ENCODE measurements at regions not wholly inside any gene's neighbourhood (a gene's known extent, or its start where the extent isn't known, plus 50 kb on each side); places are given as distances from the start of the nearest gene placed in this dataset.

DNA sequence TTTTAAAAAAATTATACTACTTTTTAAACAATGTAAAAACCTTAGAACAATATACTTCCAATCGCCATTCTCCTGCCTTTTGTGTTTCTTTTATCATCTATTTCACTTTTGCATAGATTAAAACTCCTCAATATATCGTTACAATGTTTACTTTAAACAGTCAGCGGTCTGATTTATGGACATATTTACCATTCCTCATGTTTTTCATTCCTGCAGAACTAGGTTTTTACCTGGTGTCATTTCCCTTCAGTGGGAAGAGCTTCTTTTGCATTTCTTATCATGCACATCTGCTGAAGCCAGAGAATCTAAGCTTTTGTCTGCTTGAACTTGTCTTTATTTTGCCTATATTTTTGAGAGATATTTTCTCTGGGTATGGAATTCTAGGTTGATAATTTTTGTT, 277.4 kb upstream of the PLXNA2 start:
- no peak for DNase-seq

DNA sequence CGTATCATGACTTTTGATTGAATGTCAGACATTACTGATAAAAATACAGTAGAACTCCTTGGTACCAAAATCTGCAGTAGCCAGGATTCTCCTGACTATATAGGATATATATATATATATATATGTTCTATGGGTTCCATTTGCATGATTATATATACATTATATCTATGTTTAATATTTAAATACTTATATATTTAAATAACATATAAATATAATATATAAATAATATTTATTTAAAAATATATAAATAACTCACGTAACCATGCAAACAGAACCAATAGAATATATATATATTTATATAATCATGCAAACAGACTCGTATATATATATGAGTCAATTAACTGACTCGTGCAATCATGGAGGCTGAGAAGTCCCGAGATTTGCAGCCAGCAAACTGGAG, 278.8 kb upstream of the PLXNA2 start:
- no peak for DNase-seq

DNA sequence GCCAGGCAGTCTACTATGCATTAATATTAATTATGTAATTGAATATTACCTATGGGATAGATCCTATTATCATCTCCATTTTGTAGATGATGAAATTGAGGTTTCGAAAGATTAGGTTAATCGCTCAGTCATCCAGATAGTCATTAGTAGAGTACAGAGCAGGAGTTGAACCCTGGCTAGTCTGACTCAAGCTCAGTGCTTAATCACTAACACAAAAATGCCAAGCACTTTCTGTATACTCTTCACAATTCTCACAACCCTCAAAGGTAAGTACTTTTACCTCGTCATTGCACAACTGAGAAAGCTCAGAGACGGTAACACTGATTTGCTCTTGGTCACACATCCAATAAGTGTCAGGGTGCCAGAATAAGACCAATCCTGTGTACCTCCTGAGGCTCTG, 280.2 kb upstream of the PLXNA2 start:
- no peak for DNase-seq

DNA sequence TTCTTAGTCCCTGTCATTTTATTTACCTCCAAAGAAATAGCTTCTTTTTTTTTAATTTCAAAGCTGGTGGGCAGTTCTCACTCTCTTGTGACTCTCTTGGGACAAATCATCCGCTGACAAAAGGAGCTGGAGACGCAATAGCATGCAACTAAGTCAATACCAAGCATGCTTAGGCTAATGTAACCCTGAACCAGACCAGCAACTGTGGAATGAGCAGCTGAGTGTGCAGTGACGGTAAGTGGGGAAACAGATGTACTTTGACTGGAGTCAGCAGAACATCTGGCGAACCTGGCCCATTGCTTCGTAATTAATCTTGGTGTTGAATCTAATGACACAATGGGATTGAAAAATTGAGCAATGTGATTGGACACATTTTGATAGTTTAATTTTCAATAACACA, 280.7 kb upstream of the PLXNA2 start:
- no peak for DNase-seq

DNA sequence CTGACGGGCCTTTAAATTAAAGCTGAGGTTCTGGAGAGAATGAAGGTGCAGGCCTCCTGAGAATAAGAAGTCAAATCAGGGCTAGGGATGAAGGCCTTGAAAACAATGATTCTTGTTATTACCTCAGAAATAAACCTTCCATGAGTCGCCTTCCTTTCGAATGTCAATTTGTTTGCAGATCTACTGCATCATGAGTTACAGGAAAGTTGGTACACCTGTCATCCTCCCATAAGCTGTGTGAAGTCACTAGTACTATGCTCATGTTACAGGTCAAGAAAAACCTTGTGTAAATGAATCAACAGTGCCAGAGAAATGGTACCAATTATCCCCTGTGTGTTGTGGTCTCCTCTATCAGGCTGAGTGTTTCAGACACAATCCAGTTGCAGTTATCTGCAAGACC, 281.2 kb upstream of the PLXNA2 start:
- no peak for DNase-seq

DNA sequence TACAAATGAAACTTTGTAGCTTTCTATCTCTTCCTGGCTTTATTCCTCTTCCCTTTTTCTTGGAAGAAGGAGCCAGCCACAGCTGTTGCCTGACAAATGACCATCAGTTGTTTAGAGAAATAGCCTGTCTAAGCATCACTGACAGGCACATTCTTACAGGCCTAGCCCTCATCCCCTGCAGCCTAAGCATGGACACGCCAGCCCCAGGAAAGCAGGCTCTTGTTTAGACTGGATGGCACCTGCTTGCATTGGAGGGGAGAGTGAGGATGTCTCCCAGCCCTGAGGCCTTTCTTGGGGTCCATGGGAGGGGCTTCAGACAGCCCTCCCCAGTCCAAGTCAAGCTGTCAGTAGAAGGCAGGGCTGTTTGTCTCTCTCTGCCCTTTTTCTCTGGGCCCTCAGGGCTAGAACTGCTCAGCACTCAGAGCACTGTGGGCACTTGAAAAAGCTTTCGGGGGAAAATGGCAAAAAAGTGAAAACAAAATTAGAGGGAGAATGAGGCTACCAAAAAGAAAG, 282.5 kb upstream of the PLXNA2 start:
- DNase-seq, result no peak

DNA sequence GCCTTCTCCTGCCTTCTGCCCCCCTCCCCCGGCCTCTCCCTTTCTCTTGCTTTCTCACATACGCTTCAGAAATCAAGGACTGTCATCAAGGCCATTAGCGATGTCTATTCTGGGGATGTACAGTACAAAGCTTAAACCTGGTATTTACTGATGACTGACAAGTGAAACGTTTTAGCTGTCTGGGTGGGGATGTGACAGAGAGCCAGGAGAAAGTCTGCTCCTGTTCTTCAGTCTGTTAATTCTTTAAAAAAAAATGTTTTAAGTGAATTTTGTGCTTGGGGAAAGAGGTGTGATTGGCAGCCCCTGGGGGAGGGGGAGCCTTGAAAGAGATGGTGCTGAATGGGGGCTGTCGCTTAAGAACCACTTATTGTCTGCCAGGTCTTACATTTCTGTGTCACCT, 283.0 kb upstream of the PLXNA2 start:
- no peak for DNase-seq

DNA sequence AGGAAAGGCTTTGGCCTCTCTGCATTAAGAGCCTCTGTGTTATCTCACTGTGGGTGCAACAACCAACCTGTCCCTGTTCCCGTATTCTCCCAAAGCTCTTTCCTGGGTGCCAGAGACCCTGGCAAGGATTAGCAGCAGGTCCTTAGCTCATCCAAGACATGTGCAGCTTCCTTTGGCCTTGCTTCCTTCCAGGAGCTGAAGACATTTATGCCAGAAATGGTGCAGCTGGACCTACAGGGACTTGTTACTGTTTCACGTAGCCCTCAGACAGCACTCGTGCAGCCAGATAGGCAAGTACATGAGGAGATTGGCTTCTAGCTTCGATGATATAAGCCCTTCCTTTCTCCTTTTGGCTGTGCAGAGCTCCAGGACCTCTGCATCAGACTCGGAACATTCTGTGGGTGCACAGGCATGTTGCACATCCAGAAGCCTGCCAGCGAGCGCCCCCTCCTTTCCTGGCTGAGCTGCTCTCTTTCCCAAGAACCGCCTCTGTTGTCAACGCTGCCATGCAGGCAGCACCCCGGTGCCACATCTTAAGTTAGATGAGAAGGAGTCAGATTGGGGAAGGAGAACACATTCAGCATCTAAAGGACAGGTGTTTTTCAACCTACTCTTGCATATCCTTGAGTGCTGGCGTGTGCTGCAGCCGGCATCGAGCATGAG, 284.5 kb upstream of the PLXNA2 start:
- DNase-seq, result no peak

DNA sequence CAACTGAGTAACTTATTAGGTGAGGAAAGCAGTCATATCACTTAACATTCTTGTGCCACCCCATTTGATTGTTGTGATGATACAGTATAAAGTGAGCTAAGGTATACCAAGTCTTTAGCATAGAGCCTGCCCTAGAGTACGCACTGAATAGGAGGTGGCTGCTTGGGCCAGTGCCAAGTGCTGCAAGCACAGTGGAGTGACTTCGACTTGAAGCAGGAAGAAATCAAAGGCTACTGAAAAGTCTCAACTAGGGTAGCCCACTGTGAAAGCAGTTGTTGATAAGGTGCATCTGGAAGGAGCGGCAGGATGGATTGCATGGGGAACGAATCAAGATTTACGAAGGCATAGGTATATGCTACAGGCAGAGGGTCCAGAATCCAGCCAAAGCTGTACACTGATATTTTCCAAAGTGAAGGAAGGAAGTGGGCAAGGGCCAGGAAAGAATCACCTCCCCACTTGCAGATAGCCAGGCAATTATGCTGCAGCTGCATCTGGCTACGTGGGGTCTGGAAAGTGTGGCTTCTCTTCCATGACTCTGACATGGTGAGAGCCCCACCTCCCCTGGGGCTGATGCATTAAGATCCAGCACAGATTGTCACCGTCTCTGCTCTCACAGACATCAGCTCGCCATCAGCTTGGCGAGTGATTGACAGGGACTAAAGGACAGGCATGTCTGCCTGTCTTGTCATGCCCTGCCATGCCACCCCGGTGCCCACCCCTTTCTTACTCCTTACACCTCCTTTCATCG, 287.0 kb upstream of the PLXNA2 start:
- DNase-seq, result no peak

DNA sequence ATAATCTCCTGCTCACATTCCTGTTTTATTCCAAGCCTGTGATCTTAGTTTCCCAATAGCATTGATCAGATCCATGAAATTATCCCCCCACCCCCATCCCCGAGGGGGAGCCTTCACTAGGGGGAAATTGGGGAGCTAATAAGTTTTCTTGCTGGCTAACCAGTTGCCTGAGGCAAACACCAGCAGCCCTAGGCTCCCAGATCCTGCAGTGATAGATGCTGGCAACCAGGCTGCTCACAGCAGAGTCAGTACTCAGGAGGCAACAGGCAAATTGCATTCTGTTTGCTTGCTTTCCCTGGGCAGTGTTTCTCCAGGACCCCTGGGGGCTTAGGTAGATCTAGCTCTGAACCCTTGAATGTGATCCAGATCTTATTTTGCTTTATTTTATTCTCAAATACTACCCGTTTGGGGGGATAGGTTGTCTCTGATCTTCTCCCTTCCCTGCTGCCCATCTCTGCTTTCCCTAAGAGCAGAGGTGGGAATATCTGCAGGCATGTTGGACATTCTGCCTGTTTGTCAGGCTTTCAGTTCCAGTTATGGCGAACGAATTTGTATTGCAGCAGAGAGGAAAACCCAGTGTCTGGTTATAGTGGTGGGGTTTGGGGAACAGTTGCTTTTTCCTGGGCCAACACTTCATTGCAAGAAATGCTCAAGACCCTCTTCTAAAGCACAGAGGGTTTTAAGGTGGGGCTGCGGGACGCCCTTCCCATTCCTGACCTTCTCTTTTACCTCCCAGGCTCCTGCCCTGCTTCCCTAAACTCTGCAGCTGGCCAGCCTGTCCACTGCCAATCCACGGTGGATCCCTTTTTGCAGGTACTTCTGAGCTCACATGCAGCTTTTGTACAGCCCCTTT, 289.8 kb upstream of the PLXNA2 start:
- no peak for DNase-seq

DNA sequence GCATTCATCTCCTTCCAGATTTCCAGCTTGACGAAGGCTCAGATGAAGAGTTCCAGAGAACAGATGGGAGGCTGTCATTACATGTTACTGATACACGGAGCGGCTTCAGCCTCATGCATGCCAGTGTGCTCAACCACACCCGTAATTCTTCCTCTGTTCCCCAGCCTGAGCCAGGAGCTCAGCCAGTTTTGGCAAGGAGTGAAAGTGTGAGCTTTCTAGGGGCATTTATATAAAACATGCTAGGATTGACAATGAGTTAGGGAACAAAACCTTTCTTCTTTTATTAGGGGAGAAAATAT, 290.4 kb upstream of the PLXNA2 start:
- DNase-seq, result no peak

DNA sequence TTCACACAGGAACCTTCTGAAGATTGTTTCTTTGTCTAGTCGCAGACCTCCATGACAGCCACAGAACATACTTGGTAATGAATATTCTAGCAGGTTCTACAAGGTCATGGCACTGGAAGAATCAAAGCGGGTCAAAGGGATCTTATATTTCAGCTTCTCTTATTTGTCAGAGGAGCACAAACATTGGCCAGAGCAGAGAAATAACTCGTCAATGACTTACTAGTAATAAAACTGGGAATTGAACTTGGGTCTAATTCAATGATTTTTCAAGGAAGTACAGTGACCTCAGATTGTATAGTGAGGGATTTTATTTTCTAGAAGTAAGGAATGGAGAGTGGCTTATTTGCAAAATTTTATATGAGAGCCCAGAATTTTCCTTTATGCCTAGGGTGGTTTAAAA, 290.8 kb upstream of the PLXNA2 start:
- no peak for DNase-seq

DNA sequence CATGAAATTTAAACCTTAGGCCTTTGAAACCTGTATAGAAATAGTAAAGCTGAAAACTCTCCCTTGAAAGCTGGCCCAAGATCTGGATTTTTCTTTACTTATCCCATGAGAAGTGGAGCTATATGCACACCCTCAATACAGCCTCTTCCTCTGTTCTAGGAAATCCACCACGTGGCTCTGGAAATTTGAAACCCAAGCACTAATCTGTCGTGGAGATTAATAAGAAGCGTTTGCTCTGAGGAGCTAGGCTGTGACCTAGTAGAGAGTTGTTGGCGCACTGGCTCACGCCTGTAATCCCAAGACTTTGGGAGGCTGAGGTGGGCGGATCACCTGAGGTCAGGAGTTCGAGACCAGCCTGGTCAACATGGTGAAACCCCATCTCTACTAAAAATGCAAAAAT, 291.3 kb upstream of the PLXNA2 start:
- no peak for DNase-seq

DNA sequence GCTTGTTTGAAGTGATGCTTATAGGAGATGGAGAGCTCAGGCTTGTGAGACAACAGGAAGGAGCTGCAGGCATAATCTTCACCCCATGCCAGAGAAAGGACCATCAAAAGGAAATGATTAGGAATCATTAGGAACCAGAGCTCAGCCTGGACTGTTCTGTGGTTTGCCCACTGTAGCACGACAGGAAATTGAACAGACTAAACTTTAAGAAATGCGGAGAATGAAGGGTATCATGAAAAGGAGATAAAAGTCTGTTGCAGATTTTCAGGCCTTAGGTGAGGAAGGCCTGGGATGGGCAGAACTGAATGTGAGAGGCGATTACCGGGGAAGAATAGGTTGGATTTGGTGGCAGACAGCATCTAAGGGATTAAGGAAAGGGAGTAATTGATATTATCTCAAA, 292.0 kb upstream of the PLXNA2 start:
- DNase-seq, result no peak

DNA sequence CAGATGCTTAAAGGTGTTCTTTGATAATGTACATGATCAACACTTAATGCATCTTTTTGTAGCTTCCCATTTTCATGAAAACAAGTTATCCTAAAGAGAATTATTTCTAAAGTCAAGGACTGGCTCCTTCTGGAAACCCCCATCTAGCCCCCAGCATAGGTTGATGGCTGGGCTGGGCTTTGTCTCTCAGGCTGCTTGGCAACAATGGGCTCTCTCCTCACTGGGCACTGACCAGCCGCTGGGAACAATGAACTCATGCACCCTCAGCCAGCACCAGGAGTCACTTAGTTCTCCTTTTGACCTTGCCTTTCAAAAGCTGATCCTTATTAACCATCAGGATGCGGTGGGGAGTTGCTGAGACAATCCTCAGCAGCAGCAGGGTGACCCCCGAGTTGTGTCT, 293.0 kb upstream of the PLXNA2 start:
- no peak for DNase-seq

DNA sequence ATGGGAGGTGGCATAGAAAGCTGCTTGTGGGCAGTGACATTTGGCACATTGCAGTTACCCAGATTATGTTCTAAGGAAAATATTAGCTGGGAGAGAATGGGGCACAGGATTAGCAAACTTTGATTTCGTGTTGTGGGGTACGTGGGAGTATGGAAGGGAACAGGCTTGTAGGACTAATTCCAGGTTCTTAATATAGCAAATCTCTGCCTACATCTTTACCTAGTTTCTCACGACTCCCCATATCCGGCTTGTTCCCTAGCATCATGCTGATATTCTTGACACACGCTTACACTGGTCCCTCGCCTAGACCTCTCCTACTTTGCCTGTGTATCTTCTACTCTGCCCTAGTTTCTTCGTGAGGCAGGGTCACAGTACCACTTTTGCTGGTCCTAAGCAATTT, 293.9 kb upstream of the PLXNA2 start:
- no peak for DNase-seq

DNA sequence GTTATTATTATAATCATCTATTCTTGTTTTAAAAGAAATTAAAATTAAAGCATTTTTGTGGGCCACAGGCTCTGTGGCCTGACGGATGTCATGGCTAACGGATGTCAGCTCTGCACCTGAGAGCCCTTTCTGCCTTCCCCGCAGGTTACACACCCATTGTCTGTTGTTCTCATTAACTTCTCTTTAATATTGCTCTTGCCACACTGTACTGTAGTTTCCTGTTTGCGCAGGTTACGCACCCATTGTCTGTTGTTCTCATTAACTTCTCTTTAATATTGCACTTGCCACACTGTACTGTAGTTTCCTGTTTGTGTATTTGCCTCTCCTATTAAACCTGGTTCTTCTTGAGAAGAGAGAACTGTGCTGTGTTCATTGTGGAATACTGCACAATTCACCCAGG, 294.4 kb upstream of the PLXNA2 start:
- no peak for DNase-seq

DNA sequence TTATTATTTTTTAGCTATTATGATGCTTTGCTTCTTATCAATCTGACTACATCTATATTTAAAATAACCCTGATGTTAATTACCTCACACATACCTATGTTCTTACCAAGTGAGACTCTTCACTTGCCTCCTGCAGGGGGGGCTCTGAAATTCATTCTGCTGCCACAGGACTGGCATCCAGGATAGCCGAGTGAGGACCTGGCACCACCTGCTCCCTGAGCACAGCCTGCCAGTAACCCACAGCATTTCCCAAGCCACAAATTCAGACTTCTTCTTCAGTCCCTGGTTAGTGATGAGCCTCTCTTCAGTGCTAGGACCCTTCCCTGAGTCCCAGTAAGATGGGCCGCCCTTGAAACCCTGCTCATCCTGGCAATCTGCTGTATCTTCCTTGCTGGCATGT, 296.5 kb upstream of the PLXNA2 start:
- no peak for DNase-seq

DNA sequence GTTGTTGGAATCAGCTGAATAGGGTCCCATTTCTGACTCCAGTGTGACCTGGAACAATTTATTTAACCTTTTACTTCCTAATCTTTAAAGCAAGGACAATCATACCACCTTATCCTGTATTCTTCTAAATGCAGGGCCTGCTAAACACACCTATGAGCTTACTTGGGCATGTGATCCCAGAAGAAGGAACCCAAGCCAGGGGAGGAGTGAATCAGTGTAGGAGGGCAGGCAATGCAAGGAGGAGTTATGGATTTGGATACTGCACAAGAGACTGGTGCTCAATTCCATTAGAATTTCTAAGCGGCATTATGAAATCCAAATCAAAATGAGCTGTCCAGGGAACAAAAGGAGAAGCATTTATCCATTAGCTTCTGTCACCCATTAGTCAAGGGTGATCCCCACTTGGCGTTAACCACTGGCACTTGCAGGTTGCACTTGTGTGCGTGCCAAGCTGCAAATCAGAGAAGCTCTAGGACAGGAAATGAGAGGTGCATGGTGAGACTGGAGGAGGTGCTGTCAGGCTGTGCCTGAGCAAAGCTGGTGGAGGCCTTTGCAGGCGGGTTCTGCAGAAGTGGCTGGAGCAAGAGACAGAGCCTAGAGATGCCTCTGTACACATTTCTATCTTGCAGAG, 297.2 kb upstream of the PLXNA2 start:
- no peak for DNase-seq

DNA sequence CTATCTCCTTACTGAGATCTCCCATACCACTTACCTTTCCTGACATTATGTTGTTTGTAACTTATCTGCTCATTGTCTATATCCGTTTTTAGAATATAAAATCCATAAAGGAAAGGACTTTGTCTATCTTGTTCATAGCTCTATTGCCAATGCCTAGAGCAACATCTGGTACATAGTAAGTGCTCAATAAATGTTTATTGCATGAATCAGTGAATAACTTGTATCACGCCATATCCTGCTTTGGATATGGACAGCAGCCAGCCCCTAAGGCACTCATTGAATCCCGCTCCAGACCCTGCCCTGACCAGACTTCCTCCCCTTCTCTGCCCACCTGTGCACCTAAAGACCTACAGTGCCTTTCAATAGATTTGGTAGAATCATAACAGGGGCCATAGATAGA, 298.1 kb upstream of the PLXNA2 start:
- DNase-seq, result no peak

DNA sequence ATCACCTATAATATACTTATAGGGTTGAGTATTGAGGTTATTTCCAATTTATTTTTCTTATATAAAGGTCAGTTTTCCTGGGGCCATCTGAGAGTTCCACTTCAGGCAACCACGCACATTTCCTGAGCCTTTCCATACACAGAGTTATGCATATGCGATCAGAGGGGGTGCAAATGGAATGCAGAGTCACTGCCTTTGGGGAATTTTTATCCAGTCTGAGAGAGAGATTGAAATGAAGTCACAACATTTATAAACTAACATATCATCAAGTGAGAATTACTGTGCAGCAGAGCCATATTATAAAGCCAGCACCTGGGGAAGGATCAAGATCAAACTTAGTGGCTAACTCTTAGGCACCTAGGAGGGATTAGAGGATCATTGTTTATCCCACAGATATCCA, 299.9 kb upstream of the PLXNA2 start:
- no peak for DNase-seq

DNA sequence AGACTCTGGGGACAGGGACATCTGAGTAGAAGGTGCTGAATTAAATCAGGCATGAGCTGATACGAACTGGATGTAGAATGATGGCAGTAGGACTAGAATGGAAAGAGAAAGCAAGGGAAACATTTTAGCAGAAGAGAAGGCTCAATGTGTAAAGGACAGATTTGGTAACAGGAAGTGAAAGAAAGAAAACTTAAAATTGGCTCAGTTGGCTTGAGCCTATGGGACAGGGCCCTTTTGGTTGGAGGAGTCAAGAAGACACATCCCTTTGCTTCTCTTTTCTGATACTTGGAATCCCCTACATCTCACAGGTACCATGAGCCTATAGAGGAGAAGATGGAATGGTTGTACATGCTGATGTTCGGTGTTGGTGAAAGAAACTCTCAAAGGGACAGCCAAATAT, 300.6 kb upstream of the PLXNA2 start:
- no peak for DNase-seq

DNA sequence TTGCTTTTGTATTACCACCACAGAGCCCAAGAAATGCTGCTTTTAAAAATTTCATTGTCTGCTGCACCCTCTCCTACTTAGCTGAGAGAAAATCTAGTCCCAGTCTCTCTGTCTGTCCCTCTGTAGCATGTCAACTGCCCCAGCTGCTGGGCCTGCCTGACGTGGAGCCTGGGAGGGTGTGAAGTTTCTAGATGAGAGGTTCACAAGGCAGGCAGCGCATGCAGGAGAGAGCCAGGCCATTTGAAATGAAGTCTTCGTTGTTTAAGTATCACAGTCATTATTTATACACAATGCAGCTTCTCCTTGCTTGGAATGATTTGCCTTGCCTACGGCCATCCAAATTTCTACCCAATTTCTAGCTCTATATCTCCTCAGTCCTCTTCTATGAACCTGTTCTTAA, 306.8 kb upstream of the PLXNA2 start:
- DNase-seq, result no peak
